Islet of Langerhans (tissue), 1 donor: ENCODE measurements at regions not wholly inside any gene's neighbourhood (a gene's known extent, or its start where the extent isn't known, plus 50 kb on each side); places are given as distances from the start of the nearest gene placed in this dataset.
A peak's percentile ranks its signal among the peaks of the same experiment; 100 is the strongest.

Source experiments
- FAIRE-seq: peaks from one replicate; lab custom pipeline; 2011; peaks lifted over from hg19 to GRCh38; lab: Jason Lieb, UNC

GRCh38 chr3:135867911-135868310 lies 97.6 kb upstream of the PPP2R3A start:
- no peak for FAIRE-seq

- no peak for FAIRE-seq
These were observed 96.7 kb upstream of the PPP2R3A start for GRCh38 chr3:135868801-135869200.

- FAIRE-seq: no peak
These were observed 96.0 kb upstream of the PPP2R3A start for GRCh38 chr3:135869439-135870105.

GRCh38 chr3:135871311-135871710 lies 94.2 kb upstream of the PPP2R3A start:
- no peak for FAIRE-seq

GRCh38 chr3:135874035-135874434 lies 91.5 kb upstream of the PPP2R3A start:
- FAIRE-seq: no peak

GRCh38 chr3:135878501-135878900 lies 87.0 kb upstream of the PPP2R3A start:
- FAIRE-seq: no peak

- no peak for FAIRE-seq
These were observed 79.6 kb upstream of the PPP2R3A start for GRCh38 chr3:135885885-135886284.

- FAIRE-seq: no peak
These were observed 78.3 kb upstream of the PPP2R3A start for GRCh38 chr3:135887220-135887619.

GRCh38 chr3:135889443-135889842 lies 76.1 kb upstream of the PPP2R3A start:
- FAIRE-seq: no peak

- FAIRE-seq: no peak
These were observed 74.4 kb upstream of the PPP2R3A start for GRCh38 chr3:135891121-135891520.

GRCh38 chr3:135895106-135895733 lies 70.3 kb upstream of the PPP2R3A start:
- FAIRE-seq: peak; percentile 88

- FAIRE-seq: no peak
These were observed 69.8 kb upstream of the PPP2R3A start for GRCh38 chr3:135895734-135896121.

- FAIRE-seq: no peak
These were observed 68.9 kb upstream of the PPP2R3A start for GRCh38 chr3:135896613-135897012.

- FAIRE-seq: no peak
These were observed 67.8 kb upstream of the PPP2R3A start for GRCh38 chr3:135897715-135898114.

- FAIRE-seq: no peak
These were observed 66.8 kb upstream of the PPP2R3A start for GRCh38 chr3:135898774-135899173.

- FAIRE-seq: no peak
These were observed 60.3 kb upstream of the PPP2R3A start for GRCh38 chr3:135905058-135905724.

GRCh38 chr3:135907422-135908165 lies 57.9 kb upstream of the PPP2R3A start:
- no peak for FAIRE-seq

- no peak for FAIRE-seq
These were observed 57.3 kb upstream of the PPP2R3A start for GRCh38 chr3:135908225-135908624.

GRCh38 chr3:135908737-135909136 lies 56.8 kb upstream of the PPP2R3A start:
- FAIRE-seq: no peak

- no peak for FAIRE-seq
These were observed 54.4 kb upstream of the PPP2R3A start for GRCh38 chr3:135911110-135911509.

- no peak for FAIRE-seq
These were observed 50.3 kb upstream of the PPP2R3A start for GRCh38 chr3:135915206-135915605.
